ENCODE measurements at regions not wholly inside any gene's neighbourhood (a gene's known extent, or its start where the extent isn't known, plus 50 kb on each side); places are given as distances from the start of the nearest gene placed in this dataset.

- DNase-seq: peak in 2 of 3 donors; percentile 41 to 62
- Histone ChIP-seq H3K4me3 (ENCODE audit: control insufficient read depth in 1 of 7, extremely low read depth in 1 of 7, insufficient read depth in 4 of 7, low read depth in 2 of 7, low read length in 6 of 7) (no peak overlapping the region), H3K36me3 (ENCODE audit: control insufficient read depth in 4 of 4, insufficient read depth in 4 of 4, low read length in 3 of 4) (no peaks in the 10 kb centered on the region), H3K27me3 (replicated peaks in 2 of 5; ENCODE audit: control insufficient read depth in 4 of 5, insufficient read depth in 5 of 5, low read length in 4 of 5) (peaks cover 0 to 2% (median 0%) of the 10 kb centered on the region in 5 experiments), H3K27ac (ENCODE audit: insufficient read depth in 1 of 2, low read depth in 1 of 2, low read length in 2 of 2, poor library complexity in 1 of 2, severe bottlenecking in 2 of 2) (no peak overlapping the region), H3K9me3 (ENCODE audit: control extremely low read depth in 1 of 5, control insufficient read depth in 4 of 5, insufficient read depth in 2 of 5, low read depth in 1 of 5, low read length in 4 of 5) (no peaks in the 10 kb centered on the region), H3K4me1 (ENCODE audit: control extremely low read depth in 1 of 4, control insufficient read depth in 4 of 4, insufficient read depth in 4 of 4, low read length in 3 of 4) (peaks cover 0 to 2% (median 0%) of the 10 kb centered on the region in 4 experiments)
- ChIA-PET CTCF (no interaction called here), POLR2A (no interaction called here)
- WGBS (ENCODE audit: insufficient coverage): 65% methylated on average over 6 of the region's 9 CpGs
Observed at GRCh38 chr7:61111-61510, 131.3 kb upstream of the FAM20C start.

- DNase-seq: no peak
- Histone ChIP-seq H3K27ac (ENCODE audit: insufficient read depth in 1 of 2, low read depth in 1 of 2, low read length in 2 of 2, poor library complexity in 1 of 2, severe bottlenecking in 2 of 2) (no peak overlapping the region), H3K9me3 (ENCODE audit: control extremely low read depth in 1 of 5, control insufficient read depth in 4 of 5, insufficient read depth in 2 of 5, low read depth in 1 of 5, low read length in 4 of 5) (no peaks in the 10 kb centered on the region), H3K4me1 (ENCODE audit: control extremely low read depth in 1 of 4, control insufficient read depth in 4 of 4, insufficient read depth in 4 of 4, low read length in 3 of 4) (peaks cover 0 to 2% (median 0%) of the 10 kb centered on the region in 4 experiments), H3K36me3 (ENCODE audit: control insufficient read depth in 4 of 4, insufficient read depth in 4 of 4, low read length in 3 of 4) (no peaks in the 10 kb centered on the region), H3K4me3 (ENCODE audit: control insufficient read depth in 1 of 7, extremely low read depth in 1 of 7, insufficient read depth in 4 of 7, low read depth in 2 of 7, low read length in 6 of 7) (no peak overlapping the region), H3K27me3 (replicated peaks in 2 of 5; ENCODE audit: control insufficient read depth in 4 of 5, insufficient read depth in 5 of 5, low read length in 4 of 5) (peaks cover 0 to 2% (median 0%) of the 10 kb centered on the region in 5 experiments)
- ChIA-PET POLR2A (no interaction called here), CTCF (no interaction called here)
- 90% methylated on average over 18 of the region's 18 CpGs for WGBS (ENCODE audit: insufficient coverage)
Observed at GRCh38 chr7:61576-62360, 130.6 kb upstream of the FAM20C start.

- ChIA-PET POLR2A (no interaction called here), CTCF (no interaction called here)
- Histone ChIP-seq H3K4me3 (ENCODE audit: control insufficient read depth in 1 of 7, extremely low read depth in 1 of 7, insufficient read depth in 4 of 7, low read depth in 2 of 7, low read length in 6 of 7) (no peak overlapping the region), H3K27me3 (replicated peaks in 2 of 5; ENCODE audit: control insufficient read depth in 4 of 5, insufficient read depth in 5 of 5, low read length in 4 of 5) (peaks cover 0 to 2% (median 0%) of the 10 kb centered on the region in 5 experiments), H3K4me1 (ENCODE audit: control extremely low read depth in 1 of 4, control insufficient read depth in 4 of 4, insufficient read depth in 4 of 4, low read length in 3 of 4) (peaks cover 0 to 2% (median 0%) of the 10 kb centered on the region in 4 experiments), H3K27ac (ENCODE audit: insufficient read depth in 1 of 2, low read depth in 1 of 2, low read length in 2 of 2, poor library complexity in 1 of 2, severe bottlenecking in 2 of 2) (no peak overlapping the region), H3K36me3 (ENCODE audit: control insufficient read depth in 4 of 4, insufficient read depth in 4 of 4, low read length in 3 of 4) (no peaks in the 10 kb centered on the region), H3K9me3 (ENCODE audit: control extremely low read depth in 1 of 5, control insufficient read depth in 4 of 5, insufficient read depth in 2 of 5, low read depth in 1 of 5, low read length in 4 of 5) (no peaks in the 10 kb centered on the region)
- 94% methylated on average over 25 of the region's 26 CpGs for WGBS (ENCODE audit: insufficient coverage)
- no peak for DNase-seq
Observed at GRCh38 chr7:62361-63116, 129.8 kb upstream of the FAM20C start.

- Histone ChIP-seq H3K27ac (ENCODE audit: insufficient read depth in 1 of 2, low read depth in 1 of 2, low read length in 2 of 2, poor library complexity in 1 of 2, severe bottlenecking in 2 of 2) (no peak overlapping the region), H3K4me1 (ENCODE audit: control extremely low read depth in 1 of 4, control insufficient read depth in 4 of 4, insufficient read depth in 4 of 4, low read length in 3 of 4) (peaks cover 0 to 2% (median 0%) of the 10 kb centered on the region in 4 experiments), H3K27me3 (replicated peaks in 2 of 5; ENCODE audit: control insufficient read depth in 4 of 5, insufficient read depth in 5 of 5, low read length in 4 of 5) (peaks cover 0 to 2% (median 0%) of the 10 kb centered on the region in 5 experiments), H3K4me3 (ENCODE audit: control insufficient read depth in 1 of 7, extremely low read depth in 1 of 7, insufficient read depth in 4 of 7, low read depth in 2 of 7, low read length in 6 of 7) (no peak overlapping the region), H3K36me3 (ENCODE audit: control insufficient read depth in 4 of 4, insufficient read depth in 4 of 4, low read length in 3 of 4) (no peaks in the 10 kb centered on the region), H3K9me3 (ENCODE audit: control extremely low read depth in 1 of 5, control insufficient read depth in 4 of 5, insufficient read depth in 2 of 5, low read depth in 1 of 5, low read length in 4 of 5) (no peaks in the 10 kb centered on the region)
- ChIA-PET POLR2A (no interaction called here), CTCF (interaction anchor here (1.0 to 1.6 kb wide), 2 partner anchors 23 to 137 kb away, joined by 3 to 4 read pairs; no protein-coding TSS in a partner anchor)
- DNase-seq: no peak
- WGBS (ENCODE audit: insufficient coverage): 93% methylated on average over 5 of the region's 5 CpGs
Observed at GRCh38 chr7:63117-63480, 129.3 kb upstream of the FAM20C start.

- peaks cover 0 to 2% (median 0%) of the 10 kb centered on the region in 4 experiments for H3K4me1 ChIP-seq (ENCODE audit: control extremely low read depth in 1 of 4, control insufficient read depth in 4 of 4, insufficient read depth in 4 of 4, low read length in 3 of 4)
- CTCF ChIA-PET: interaction anchor here (0.9 to 1.6 kb wide), 4 partner anchors 10 to 136 kb away, joined by 3 to 4 read pairs (median 4); no protein-coding TSS in a partner anchor
- H3K27ac ChIP-seq (ENCODE audit: insufficient read depth in 1 of 2, low read depth in 1 of 2, low read length in 2 of 2, poor library complexity in 1 of 2, severe bottlenecking in 2 of 2): no peak overlapping the region
- H3K9me3 ChIP-seq (ENCODE audit: control extremely low read depth in 1 of 5, control insufficient read depth in 4 of 5, insufficient read depth in 2 of 5, low read depth in 1 of 5, low read length in 4 of 5): no peaks in the 10 kb centered on the region
- H3K36me3 ChIP-seq (ENCODE audit: control insufficient read depth in 4 of 4, insufficient read depth in 4 of 4, low read length in 3 of 4): no peaks in the 10 kb centered on the region
- H3K4me3 ChIP-seq (ENCODE audit: control insufficient read depth in 1 of 7, extremely low read depth in 1 of 7, insufficient read depth in 4 of 7, low read depth in 2 of 7, low read length in 6 of 7): no peak overlapping the region
- peak in 1 of 3 donors; percentile 3 for DNase-seq
- 48% methylated on average over 8 of the region's 11 CpGs for WGBS (ENCODE audit: insufficient coverage)
- POLR2A ChIA-PET: no interaction called here
- H3K27me3 ChIP-seq (replicated peaks in 2 of 5; ENCODE audit: control insufficient read depth in 4 of 5, insufficient read depth in 5 of 5, low read length in 4 of 5): peaks cover 0 to 2% (median 0%) of the 10 kb centered on the region in 5 experiments
Observed at GRCh38 chr7:63521-64021, 128.8 kb upstream of the FAM20C start.

GRCh38 chr7:64098-64915, 128.1 kb upstream of the FAM20C start:
- no peak overlapping the region for H3K4me3 ChIP-seq (ENCODE audit: control insufficient read depth in 1 of 7, extremely low read depth in 1 of 7, insufficient read depth in 4 of 7, low read depth in 2 of 7, low read length in 6 of 7)
- no peaks in the 10 kb centered on the region for H3K9me3 ChIP-seq (ENCODE audit: control extremely low read depth in 1 of 5, control insufficient read depth in 4 of 5, insufficient read depth in 2 of 5, low read depth in 1 of 5, low read length in 4 of 5)
- POLR2A ChIA-PET: no interaction called here
- CTCF ChIA-PET: interaction anchor here (0.9 to 1.6 kb wide), 4 partner anchors 11 to 136 kb away, joined by 3 to 4 read pairs (median 4); no protein-coding TSS in a partner anchor
- H3K27ac ChIP-seq (ENCODE audit: insufficient read depth in 1 of 2, low read depth in 1 of 2, low read length in 2 of 2, poor library complexity in 1 of 2, severe bottlenecking in 2 of 2): no peak overlapping the region
- DNase-seq: peak; percentile 21 to 64 (median 57)
- H3K4me1 ChIP-seq (ENCODE audit: control extremely low read depth in 1 of 4, control insufficient read depth in 4 of 4, insufficient read depth in 4 of 4, low read length in 3 of 4): peaks cover 0 to 2% (median 0%) of the 10 kb centered on the region in 4 experiments
- WGBS (ENCODE audit: insufficient coverage): 64% methylated on average over 3 of the region's 6 CpGs
- peaks cover 0 to 2% (median 0%) of the 10 kb centered on the region in 5 experiments for H3K27me3 ChIP-seq (replicated peaks in 2 of 5; ENCODE audit: control insufficient read depth in 4 of 5, insufficient read depth in 5 of 5, low read length in 4 of 5)
- no peaks in the 10 kb centered on the region for H3K36me3 ChIP-seq (ENCODE audit: control insufficient read depth in 4 of 4, insufficient read depth in 4 of 4, low read length in 3 of 4)
